ENCODE measurements at regions not wholly inside any gene's neighbourhood (a gene's known extent, or its start where the extent isn't known, plus 50 kb on each side); places are given as distances from the start of the nearest gene placed in this dataset.

DNA sequence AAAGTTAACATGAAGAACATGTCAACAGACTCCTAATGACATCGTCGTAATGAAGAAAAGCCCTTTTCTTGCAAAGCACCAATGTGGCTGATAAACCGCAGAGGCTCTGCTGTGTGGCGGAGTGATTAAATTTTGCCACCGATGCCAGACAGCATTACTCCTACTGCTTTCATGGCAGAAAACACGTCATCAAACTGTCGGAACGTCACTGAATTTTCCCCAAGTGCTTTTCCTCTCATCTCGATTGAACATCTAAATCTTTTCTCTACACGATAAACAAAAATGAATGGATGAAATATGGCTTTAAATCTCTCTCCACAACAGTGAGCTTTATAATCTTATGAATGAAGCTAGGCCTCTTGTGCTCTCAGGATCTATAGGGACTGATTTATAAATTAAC is 159.8 kb upstream of the REG3G start:
- no peak for DNase-seq

GRCh38 chr2:78870343-78870967 is 155.0 kb upstream of the REG3G start:
- peak in 2 of 4 experiments; percentile 3 to 48 for DNase-seq

DNA sequence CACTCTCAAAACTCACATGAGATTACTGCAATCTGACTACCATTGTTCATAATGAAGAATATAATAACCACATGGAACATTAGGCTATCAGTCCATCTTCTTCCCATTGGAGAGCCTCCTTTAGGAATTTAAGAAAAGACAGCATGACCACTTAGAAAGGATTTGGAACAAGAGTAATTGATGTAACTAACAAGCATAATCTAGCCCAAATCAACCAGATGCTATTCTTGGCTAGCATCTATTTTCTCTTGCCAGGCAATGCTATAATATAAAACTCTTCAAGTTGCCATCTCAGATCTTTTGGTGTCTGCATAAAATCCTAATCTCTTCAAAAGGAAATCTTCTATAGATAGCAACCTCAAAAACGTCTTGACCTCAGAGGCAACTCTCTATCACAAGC is 152.0 kb upstream of the REG3G start:
- DNase-seq = no peak

DNA sequence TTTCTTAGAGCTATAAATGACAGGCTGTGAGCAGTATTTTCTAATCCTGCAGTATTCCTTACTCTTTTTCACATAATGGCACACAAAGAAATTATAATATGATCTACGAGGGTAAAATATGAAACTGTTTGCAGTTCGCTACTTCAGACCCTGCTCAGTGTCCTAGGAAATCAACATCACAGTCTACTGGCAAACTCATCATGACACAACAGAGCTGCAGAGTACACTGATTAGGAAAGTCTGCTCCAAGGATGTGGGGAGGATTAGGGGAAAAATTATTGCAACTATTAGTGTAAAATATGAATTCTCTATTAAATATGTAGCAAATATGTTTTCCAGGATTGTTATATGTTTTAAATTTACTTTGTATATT is 149.2 kb upstream of the REG3G start:
- no peak for DNase-seq

- DNase-seq = no peak
These were observed 138.1 kb upstream of the REG3G start for GRCh38 chr2:78887446-78887845.

DNA sequence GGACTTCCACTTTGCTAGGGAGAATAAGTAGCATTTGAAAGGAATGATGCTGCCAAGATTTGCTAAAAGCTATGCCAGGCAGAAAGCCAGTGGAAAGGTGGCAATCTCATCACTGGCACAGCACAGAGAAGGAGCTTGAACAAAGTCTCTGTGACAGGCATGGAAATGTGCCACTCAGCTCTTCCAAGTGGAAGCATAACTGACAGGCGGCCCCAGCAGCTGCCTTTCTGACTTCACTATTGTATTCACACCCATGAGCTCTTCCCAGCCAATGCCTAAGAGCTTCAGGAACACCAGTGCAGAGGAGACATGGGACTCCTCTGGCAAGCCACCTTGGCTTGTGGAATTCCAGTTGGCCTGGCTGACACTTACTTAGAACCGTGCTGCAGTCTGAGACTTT is 134.6 kb upstream of the REG3G start:
- no peak for DNase-seq

- no peak for DNase-seq
These were observed 133.2 kb upstream of the REG3G start for GRCh38 chr2:78892295-78892694.

- no peak for DNase-seq
These were observed 130.5 kb upstream of the REG3G start for GRCh38 chr2:78895022-78895421.

- no peak for DNase-seq
These were observed 129.0 kb upstream of the REG3G start for GRCh38 chr2:78896536-78896935.

GRCh38 chr2:78907089-78907488 is 118.4 kb upstream of the REG3G start:
- DNase-seq = no peak

- no peak for DNase-seq
These were observed 116.5 kb upstream of the REG3G start for GRCh38 chr2:78908973-78909372.

GRCh38 chr2:78910376-78910775 is 115.1 kb upstream of the REG3G start:
- DNase-seq = no peak

DNA sequence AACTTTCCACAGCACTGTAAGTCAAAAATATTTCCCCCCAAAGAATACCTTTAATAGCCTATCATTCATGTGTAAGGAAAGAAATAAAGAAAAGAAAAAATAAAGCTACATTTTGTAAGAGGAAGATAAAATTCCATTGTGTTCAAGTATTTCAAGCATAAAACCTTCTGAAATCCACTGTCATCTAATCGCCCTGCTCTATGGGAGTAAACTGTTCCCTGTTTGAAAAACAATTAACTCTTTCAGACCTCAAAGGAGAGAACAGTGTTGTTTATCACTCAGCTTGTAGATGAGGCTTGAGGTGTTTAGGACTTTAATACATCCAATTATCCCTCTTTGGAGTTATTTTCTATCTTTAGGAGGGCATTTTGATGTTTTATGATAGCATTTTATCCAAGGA is 112.2 kb upstream of the REG3G start:
- DNase-seq = no peak

DNA sequence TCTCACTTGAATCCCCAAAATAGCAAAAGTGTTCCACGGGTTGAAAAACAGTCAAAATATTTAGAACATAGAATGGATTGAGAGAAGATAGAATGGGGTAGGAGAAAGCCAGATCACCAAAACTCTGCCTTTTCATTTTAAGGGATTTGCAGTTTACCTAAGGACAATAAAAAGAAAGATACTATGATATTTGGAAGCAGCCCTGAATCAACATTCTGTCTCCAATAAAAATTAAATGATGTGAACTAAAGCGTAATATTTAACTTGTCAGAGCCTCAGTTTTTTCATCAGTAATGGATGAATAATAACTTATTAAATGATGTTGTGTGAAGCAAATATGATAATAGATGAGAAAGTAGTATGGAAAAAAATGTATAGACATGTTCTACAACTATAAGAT is 100.2 kb upstream of the REG3G start:
- DNase-seq = no peak

DNA sequence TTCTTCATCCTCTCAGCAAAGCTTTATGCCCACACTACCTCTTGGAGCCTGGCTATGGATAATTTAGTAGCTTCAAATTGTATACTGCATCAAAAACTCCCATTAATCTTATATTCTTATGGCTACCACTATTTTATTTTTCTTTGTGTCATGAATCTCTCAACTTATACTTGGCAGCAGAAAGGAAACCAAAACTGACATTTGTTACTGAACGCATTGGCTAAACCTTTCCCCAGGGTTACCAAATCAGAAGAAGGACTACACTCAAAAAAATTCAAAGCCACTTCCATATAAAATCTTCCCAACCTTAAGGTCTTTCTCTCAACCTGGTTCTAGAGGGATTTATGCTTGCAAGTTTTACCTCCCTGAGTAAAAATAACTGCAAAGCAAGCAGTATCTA is 97.0 kb upstream of the REG3G start:
- no peak for DNase-seq

DNA sequence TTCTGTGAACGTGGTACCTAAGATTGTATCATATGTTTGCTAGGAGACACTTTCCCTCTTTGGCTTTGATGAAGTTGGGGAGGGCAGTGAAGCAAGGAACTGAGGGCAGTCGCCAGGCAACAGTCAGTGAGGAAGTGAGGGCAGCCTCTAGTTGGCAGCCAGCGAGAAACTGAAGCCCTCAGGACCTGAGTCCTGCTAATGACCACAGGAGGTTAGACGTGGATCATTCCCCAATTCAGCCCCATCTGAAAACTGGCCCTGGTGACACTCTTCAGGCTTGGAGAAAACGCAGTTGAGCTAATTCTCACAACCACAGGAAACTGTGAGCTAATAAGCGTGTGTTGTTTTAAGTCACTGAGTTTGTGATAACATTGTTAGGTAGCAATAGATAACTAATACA is 84.5 kb upstream of the REG3G start:
- no peak for DNase-seq

GRCh38 chr2:78941751-78942150 is 83.8 kb upstream of the REG3G start:
- DNase-seq = no peak

DNA sequence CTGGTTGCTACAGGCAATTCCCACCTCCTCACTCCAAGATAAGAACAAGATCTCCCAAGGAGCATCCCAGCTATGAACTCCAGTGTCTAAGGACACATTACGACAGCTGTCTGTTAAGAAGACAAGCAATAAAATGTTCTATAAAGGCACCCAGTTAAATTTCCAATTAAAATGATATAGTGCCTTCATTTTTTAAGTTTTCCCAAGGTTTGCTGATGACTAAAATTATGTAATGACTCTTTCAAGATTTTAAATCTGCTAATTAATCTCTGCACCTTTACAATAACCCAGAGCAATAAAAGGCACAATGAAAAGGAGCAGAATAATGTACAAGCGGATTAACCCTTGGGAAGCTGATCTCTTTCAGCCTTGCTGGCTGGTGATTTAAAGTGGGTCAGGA is 61.6 kb upstream of the REG3G start:
- DNase-seq = no peak

DNA sequence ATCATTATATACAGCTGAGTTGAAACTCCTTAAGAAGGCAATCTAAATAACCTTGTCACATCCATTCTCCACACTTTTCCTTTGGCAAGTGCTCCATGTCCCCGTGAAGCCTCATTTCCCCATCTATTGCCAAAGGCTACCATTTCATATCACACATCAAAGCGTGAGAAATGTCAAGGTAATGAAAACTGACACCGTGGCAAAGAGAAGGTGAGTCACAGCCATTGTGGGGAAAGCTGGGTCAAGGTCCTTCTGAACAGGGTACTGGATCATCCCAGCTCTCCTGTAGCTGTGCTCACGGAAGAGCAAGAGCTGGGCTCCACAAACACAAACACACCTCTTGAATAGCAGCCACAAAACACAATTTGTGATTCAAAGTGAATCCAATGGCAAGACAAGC is 58.2 kb upstream of the REG3G start:
- DNase-seq = no peak

GRCh38 chr2:78973630-78974029 is 51.9 kb upstream of the REG3G start:
- DNase-seq = no peak

All from suppressor macrophage (primary cell).